ENCODE measurements at regions not wholly inside any gene's neighbourhood (a gene's known extent, or its start where the extent isn't known, plus 50 kb on each side); places are given as distances from the start of the nearest gene placed in this dataset.

DNA sequence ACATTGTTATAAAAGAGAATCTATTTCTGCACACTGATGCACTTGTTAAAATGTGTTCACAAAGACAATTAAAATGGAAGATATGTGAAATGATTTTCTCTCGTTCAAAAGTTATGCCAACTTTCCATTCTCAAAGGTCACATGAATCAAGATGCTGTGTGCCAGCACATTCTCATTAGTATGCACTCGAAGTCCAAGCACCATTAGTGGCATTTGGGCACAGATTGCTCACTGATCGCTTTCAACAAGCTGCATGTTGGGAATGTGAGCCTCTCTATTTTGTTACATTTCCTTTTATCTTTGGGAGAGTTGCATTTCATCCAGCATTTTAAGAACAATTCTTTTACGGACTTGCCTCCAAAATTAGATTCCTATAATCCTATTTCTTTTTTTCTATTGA is 398.9 kb downstream of the FBXO15 start:
- no peak overlapping the region for H2AFZ ChIP-seq (ENCODE audit: insufficient read depth, low read length, poor library complexity)
- no peak overlapping the region for H3K4me3 ChIP-seq (ENCODE audit: low read depth, low read length)
- H2BK5ac ChIP-seq (ENCODE audit: low read depth, low read length, poor library complexity) = no peak overlapping the region
- no peak overlapping the region for H2BK12ac ChIP-seq (ENCODE audit: low read length)
- H3K79me1 ChIP-seq (ENCODE audit: low read length) = no peaks in the 10 kb centered on the region
- H3K27ac ChIP-seq (ENCODE audit: low read depth, low read length) = no peak overlapping the region
- peaks cover 2% of the 10 kb centered on the region for H3K9me3 ChIP-seq (ENCODE audit: insufficient read depth, low read depth, low read length)
- H2AK5ac ChIP-seq (ENCODE audit: low read length) = no peak overlapping the region
- no peak overlapping the region for H3K18ac ChIP-seq (ENCODE audit: low read length)
- no peaks in the 10 kb centered on the region for H3K27me3 ChIP-seq (ENCODE audit: insufficient read depth, low read length)
- no peak overlapping the region for H3K9ac ChIP-seq (ENCODE audit: low read length)
- no peak overlapping the region for H2BK120ac ChIP-seq (ENCODE audit: insufficient read depth, low read length, poor library complexity)
- no peak for DNase-seq
- H3K79me2 ChIP-seq (ENCODE audit: control insufficient read depth, insufficient read depth, low read length, poor library complexity) = no peaks in the 10 kb centered on the region
- no peaks in the 10 kb centered on the region for H3K36me3 ChIP-seq (ENCODE audit: control insufficient read depth in 1 of 2, insufficient read depth in 2 of 2, low read length in 2 of 2)
- H4K91ac ChIP-seq (ENCODE audit: low read depth, low read length) = no peak overlapping the region
- no peaks in the 10 kb centered on the region for H3K4me1 ChIP-seq (ENCODE audit: control insufficient read depth in 1 of 2, insufficient read depth in 2 of 2, low read length in 2 of 2)
- no peak overlapping the region for H4K8ac ChIP-seq (ENCODE audit: low read depth, low read length)
- H3K14ac ChIP-seq (ENCODE audit: low read length) = no peak overlapping the region
- H4K12ac ChIP-seq (ENCODE audit: low read depth, low read length) = no peak overlapping the region
- no peak overlapping the region for H3K23ac ChIP-seq (ENCODE audit: low read length)
- H3K4me2 ChIP-seq (ENCODE audit: low read length) = no peak overlapping the region
- H3K4ac ChIP-seq (ENCODE audit: low read depth, low read length) = no peak overlapping the region
- no CpG with 5 or more reads among the region's 4 CpGs for WGBS (ENCODE audit: extremely low coverage, insufficient coverage, insufficient read length)

DNA sequence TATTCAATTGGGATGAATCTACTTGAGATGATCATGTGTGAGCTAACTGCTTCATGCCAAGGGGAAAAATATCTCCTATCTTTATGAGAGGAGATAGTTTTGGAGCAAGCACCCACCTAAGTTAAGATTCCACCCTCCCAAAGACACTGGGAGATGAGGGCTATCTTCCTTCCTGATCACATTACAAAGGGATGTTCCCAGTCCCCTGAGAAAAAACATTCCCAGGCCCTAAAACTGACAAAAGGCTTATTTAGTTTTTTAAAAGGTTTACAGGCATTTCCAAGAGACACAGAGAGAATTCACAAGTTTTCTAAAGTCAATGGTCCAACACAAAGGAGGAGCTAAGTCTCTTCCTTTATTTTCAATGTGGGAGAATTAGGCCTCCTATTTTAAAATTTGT is 401.5 kb downstream of the FBXO15 start:
- no peak for DNase-seq
- Histone ChIP-seq H3K36me3 (ENCODE audit: control insufficient read depth in 1 of 2, insufficient read depth in 2 of 2, low read length in 2 of 2) (no peaks in the 10 kb centered on the region), H3K4ac (ENCODE audit: low read depth, low read length) (no peak overlapping the region), H4K8ac (ENCODE audit: low read depth, low read length) (no peak overlapping the region), H3K4me2 (ENCODE audit: low read length) (no peak overlapping the region), H4K12ac (ENCODE audit: low read depth, low read length) (no peak overlapping the region), H3K9me3 (ENCODE audit: insufficient read depth, low read depth, low read length) (peaks cover 2% of the 10 kb centered on the region), H3K23ac (ENCODE audit: low read length) (no peak overlapping the region), H2AFZ (ENCODE audit: insufficient read depth, low read length, poor library complexity) (no peak overlapping the region), H3K18ac (ENCODE audit: low read length) (no peak overlapping the region), H2BK5ac (ENCODE audit: low read depth, low read length, poor library complexity) (no peak overlapping the region), H2BK120ac (ENCODE audit: insufficient read depth, low read length, poor library complexity) (no peak overlapping the region), H3K27me3 (ENCODE audit: insufficient read depth, low read length) (no peaks in the 10 kb centered on the region), H4K91ac (ENCODE audit: low read depth, low read length) (no peak overlapping the region), H3K9ac (ENCODE audit: low read length) (no peak overlapping the region), H3K79me2 (ENCODE audit: control insufficient read depth, insufficient read depth, low read length, poor library complexity) (no peaks in the 10 kb centered on the region), H2AK5ac (ENCODE audit: low read length) (no peak overlapping the region), H3K4me1 (ENCODE audit: control insufficient read depth in 1 of 2, insufficient read depth in 2 of 2, low read length in 2 of 2) (no peaks in the 10 kb centered on the region), H3K79me1 (ENCODE audit: low read length) (no peaks in the 10 kb centered on the region), H3K4me3 (ENCODE audit: low read depth, low read length) (no peak overlapping the region), H3K27ac (ENCODE audit: low read depth, low read length) (no peak overlapping the region), H2BK12ac (ENCODE audit: low read length) (no peak overlapping the region), H3K14ac (ENCODE audit: low read length) (no peak overlapping the region)

DNA sequence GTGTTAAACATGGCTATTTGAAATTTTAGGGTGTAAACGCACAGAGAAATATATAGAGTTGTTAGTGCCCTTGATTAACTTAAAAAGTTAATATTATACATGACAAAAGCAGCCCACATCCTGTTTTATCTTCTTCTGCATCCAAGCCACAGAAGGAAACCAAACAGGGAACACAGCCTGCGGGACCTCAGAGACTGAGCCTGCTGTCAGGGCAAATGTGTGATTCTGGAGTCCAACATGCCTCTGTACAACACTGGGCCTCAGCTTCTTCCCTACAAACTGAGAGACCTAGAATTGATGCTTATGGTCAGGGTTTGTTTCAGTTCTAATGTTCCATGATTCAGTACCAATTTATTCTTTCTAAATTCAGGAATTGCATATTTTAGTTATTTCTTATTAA is 404.7 kb downstream of the FBXO15 start:
- WGBS (ENCODE audit: extremely low coverage, insufficient coverage, insufficient read length) = no CpG with 5 or more reads among the region's 2 CpGs

DNA sequence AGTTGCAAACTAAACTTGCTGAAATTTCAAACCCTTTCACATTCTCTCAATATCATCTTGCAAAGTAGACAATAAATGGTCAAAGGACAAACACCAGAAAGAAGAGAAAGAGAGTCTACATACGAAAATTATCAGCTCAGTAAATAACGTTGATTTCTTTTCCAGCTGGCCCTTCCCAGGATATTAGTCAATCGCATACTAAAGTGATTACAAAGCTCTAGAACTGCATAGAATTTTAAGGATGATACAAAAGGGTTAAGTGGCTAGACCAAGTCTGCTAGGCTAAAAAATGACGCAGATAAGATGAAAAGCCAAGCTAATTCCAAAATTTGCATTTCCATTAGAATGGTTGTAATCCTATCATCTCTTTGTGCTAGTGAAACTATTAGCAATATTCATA is 405.7 kb downstream of the FBXO15 start:
- Histone ChIP-seq H4K8ac (ENCODE audit: low read depth, low read length) (no peak overlapping the region), H3K9ac (ENCODE audit: low read length) (no peak overlapping the region), H3K4me3 (ENCODE audit: low read depth, low read length) (no peak overlapping the region), H4K91ac (ENCODE audit: low read depth, low read length) (no peak overlapping the region), H3K18ac (ENCODE audit: low read length) (no peak overlapping the region), H3K9me3 (ENCODE audit: insufficient read depth, low read depth, low read length) (no peaks in the 10 kb centered on the region), H2AK5ac (ENCODE audit: low read length) (no peak overlapping the region), H2AFZ (ENCODE audit: insufficient read depth, low read length, poor library complexity) (no peak overlapping the region), H3K4me2 (ENCODE audit: low read length) (no peak overlapping the region), H3K23ac (ENCODE audit: low read length) (no peak overlapping the region), H3K27ac (ENCODE audit: low read depth, low read length) (no peak overlapping the region), H2BK5ac (ENCODE audit: low read depth, low read length, poor library complexity) (no peak overlapping the region), H3K4ac (ENCODE audit: low read depth, low read length) (no peak overlapping the region), H3K27me3 (ENCODE audit: insufficient read depth, low read length) (no peaks in the 10 kb centered on the region), H3K14ac (ENCODE audit: low read length) (no peak overlapping the region), H4K12ac (ENCODE audit: low read depth, low read length) (no peak overlapping the region), H3K4me1 (ENCODE audit: control insufficient read depth in 1 of 2, insufficient read depth in 2 of 2, low read length in 2 of 2) (no peaks in the 10 kb centered on the region), H3K79me1 (ENCODE audit: low read length) (no peaks in the 10 kb centered on the region), H2BK120ac (ENCODE audit: insufficient read depth, low read length, poor library complexity) (no peak overlapping the region), H3K36me3 (ENCODE audit: control insufficient read depth in 1 of 2, insufficient read depth in 2 of 2, low read length in 2 of 2) (no peaks in the 10 kb centered on the region), H3K79me2 (ENCODE audit: control insufficient read depth, insufficient read depth, low read length, poor library complexity) (no peaks in the 10 kb centered on the region), H2BK12ac (ENCODE audit: low read length) (no peak overlapping the region)
- peak in 1 of 2 donors; percentile 8 for DNase-seq
- WGBS (ENCODE audit: extremely low coverage, insufficient coverage, insufficient read length) = no CpG with 5 or more reads among the region's 4 CpGs

More for the DNA sequence above, 404.7 kb downstream of the FBXO15 start:
- Histone ChIP-seq H4K8ac (ENCODE audit: low read depth, low read length) (no peak overlapping the region), H3K4ac (ENCODE audit: low read depth, low read length) (no peak overlapping the region), H3K4me2 (ENCODE audit: low read length) (no peak overlapping the region), H3K23ac (ENCODE audit: low read length) (no peak overlapping the region), H4K91ac (ENCODE audit: low read depth, low read length) (no peak overlapping the region), H3K79me1 (ENCODE audit: low read length) (no peaks in the 10 kb centered on the region), H3K36me3 (ENCODE audit: control insufficient read depth in 1 of 2, insufficient read depth in 2 of 2, low read length in 2 of 2) (no peaks in the 10 kb centered on the region), H2AK5ac (ENCODE audit: low read length) (no peak overlapping the region), H2BK5ac (ENCODE audit: low read depth, low read length, poor library complexity) (no peak overlapping the region), H3K27me3 (ENCODE audit: insufficient read depth, low read length) (no peaks in the 10 kb centered on the region), H2BK12ac (ENCODE audit: low read length) (no peak overlapping the region), H3K14ac (ENCODE audit: low read length) (no peak overlapping the region), H3K4me1 (ENCODE audit: control insufficient read depth in 1 of 2, insufficient read depth in 2 of 2, low read length in 2 of 2) (no peaks in the 10 kb centered on the region), H3K9me3 (ENCODE audit: insufficient read depth, low read depth, low read length) (no peaks in the 10 kb centered on the region), H2BK120ac (ENCODE audit: insufficient read depth, low read length, poor library complexity) (no peak overlapping the region), H3K4me3 (ENCODE audit: low read depth, low read length) (no peak overlapping the region), H2AFZ (ENCODE audit: insufficient read depth, low read length, poor library complexity) (no peak overlapping the region), H3K18ac (ENCODE audit: low read length) (no peak overlapping the region), H4K12ac (ENCODE audit: low read depth, low read length) (no peak overlapping the region), H3K27ac (ENCODE audit: low read depth, low read length) (no peak overlapping the region), H3K79me2 (ENCODE audit: control insufficient read depth, insufficient read depth, low read length, poor library complexity) (no peaks in the 10 kb centered on the region), H3K9ac (ENCODE audit: low read length) (no peak overlapping the region)
- DNase-seq = no peak

Data from trophoblast cell (in vitro differentiated cells and primary cell).